Sigmoid colon (tissue), 6 donors: ENCODE measurements at regions not wholly inside any gene's neighbourhood (a gene's known extent, or its start where the extent isn't known, plus 50 kb on each side); places are given as distances from the start of the nearest gene placed in this dataset.
"Not testable (repeated sequence)": the region's sequence is repeated elsewhere in the genome, so short reads cannot be mapped to it uniquely, and the experiment has no call there.

Experiments
- DNase-seq: peaks from one replicate; pipeline ENCODE4 v3.0.0-alpha.2; 2019
- H3K27ac ChIP-seq, 4 donors: fragments of 200-600 bp; sonication (generic); one replicate each; pipeline ENCODE4 v1.5.1; 2016 to 2019; ENCODE audit warnings: mild to moderate bottlenecking in 1 of 4
- H3K27me3 ChIP-seq, 3 donors: fragments of 200-600 bp; sonication (generic); one replicate each; pipeline ENCODE4 v1.5.1; 2019; ENCODE audit warnings: mild to moderate bottlenecking in 1 of 3
- H3K36me3 ChIP-seq, 4 donors: fragments of 200-600 bp; sonication (generic); one replicate each; pipeline ENCODE4 v1.5.1; 2016 to 2019
- H3K4me1 ChIP-seq, 4 donors: fragments of 200-600 bp; sonication (generic); one replicate each; pipeline ENCODE4 v1.5.1; 2017 to 2019
- H3K4me3 ChIP-seq, 4 donors: fragments of 200-600 bp; sonication (generic); one replicate each; pipeline ENCODE4 v1.5.1; 2017 to 2019; ENCODE audit warnings: mild to moderate bottlenecking in 2 of 4, moderate library complexity in 1 of 4
- H3K9me3 ChIP-seq, 4 donors: fragments of 200-600 bp in 3 of 4; sonication (generic) in 3 of 4; one replicate each; pipeline versions ENCODE4 v1.5.1 to v1.6.1; 2013 to 2019
- CTCF ChIP-seq, 4 experiments: fragments of 450-650 bp in 3 of 4; fragments of 200-600 bp in 1 of 4; IDR thresholded peaks; one replicate each; pipeline ENCODE4 v1.5.1; 2016 to 2019; ENCODE audit warnings: antibody characterized with exemption in 4 of 4, mild to moderate bottlenecking in 3 of 4, moderate library complexity in 2 of 4
- EP300 ChIP-seq, 4 donors: sonication (generic); formaldehyde crosslinking; IDR thresholded peaks; one replicate each; pipeline ENCODE4 v1.6.1; 2017; ENCODE audit warnings: antibody characterized with exemption in 4 of 4
- POLR2A ChIP-seq, 2 donors: fragments of 450-650 bp; IDR thresholded peaks; one replicate each; pipeline ENCODE4 v1.6.1; 2016; ENCODE audit warnings: antibody characterized with exemption in 2 of 2, mild to moderate bottlenecking in 2 of 2, moderate library complexity in 2 of 2
- POLR2AphosphoS5 ChIP-seq, 4 donors: sonication (generic); formaldehyde crosslinking; IDR thresholded peaks; one replicate each; pipeline ENCODE4 v1.6.1; 2017; ENCODE audit warnings: antibody characterized with exemption in 4 of 4
- WGBS, 2 donors: extraction: QIAGEN DNeasy Blood & Tissue Kit; methylation state at CpG; one replicate each; pipeline ENCODE4 v1.1.7; 2013; 5-methylcytosine and 5-hydroxymethylcytosine counted together
- intact Hi-C: fragments of 100-400 bp; cut with DNase I; formaldehyde crosslinking; loops from one replicate; pipeline ENCODE4 v1.15.1; 2023
- donor health status: healthy with polysubstance abuse.
- donor health status: healthy.

GRCh38 chr6:94859924-94860323, 717.4 kb upstream of the MANEA start:
- TF ChIP-seq POLR2AphosphoS5 (IDR thresholded peaks at IDR 0.05) (no peak), POLR2A (IDR thresholded peaks at IDR 0.05) (no peak), CTCF (IDR thresholded peaks at IDR 0.05) (no peak), EP300 (IDR thresholded peaks at IDR 0.05) (no peak)
- Histone ChIP-seq H3K9me3 (no peaks in the 10 kb centered on the region), H3K27ac (no peak overlapping the region), H3K4me1 (no peaks in the 10 kb centered on the region), H3K27me3 (no peaks in the 10 kb centered on the region), H3K36me3 (no peaks in the 10 kb centered on the region), H3K4me3 (no peak overlapping the region)
- intact Hi-C loops = no loop called here
- no peak for DNase-seq
- 73 to 80% methylated on average over 4 of the region's 4 CpGs for WGBS, 2 donors

GRCh38 chr6:94856999-94857398, 720.3 kb upstream of the MANEA start:
- H3K36me3 ChIP-seq, H3K4me1 ChIP-seq, H3K27me3 ChIP-seq, H3K4me3 ChIP-seq, intact Hi-C loops, H3K9me3 ChIP-seq, H3K27ac ChIP-seq, DNase-seq: not testable (repeated sequence)
- WGBS, 2 donors = 89% methylated on average over 3 of the region's 3 CpGs

DNA sequence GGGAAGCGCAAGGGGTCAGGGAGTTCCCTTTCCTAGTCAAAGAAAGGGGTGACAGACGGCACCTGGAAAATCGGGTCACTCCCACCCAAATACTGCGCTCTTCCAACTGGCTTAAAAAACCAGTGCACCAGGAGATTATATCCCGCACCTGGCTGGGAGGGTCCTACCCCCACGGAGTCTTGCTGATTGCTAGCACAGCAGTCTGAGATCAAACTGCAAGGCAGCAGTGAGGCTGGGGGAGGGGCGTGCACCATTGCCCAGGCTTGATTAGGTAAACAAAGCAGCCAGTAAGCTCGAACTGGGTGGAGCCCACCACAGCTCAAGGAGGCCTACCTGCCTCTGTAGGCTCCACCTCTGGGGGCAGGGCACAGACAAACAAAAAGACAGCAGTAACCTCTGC, 726.0 kb upstream of the MANEA start:
- intact Hi-C loops, H3K9me3 ChIP-seq, H3K27me3 ChIP-seq, DNase-seq, H3K27ac ChIP-seq, H3K36me3 ChIP-seq, H3K4me1 ChIP-seq, H3K4me3 ChIP-seq: not testable (repeated sequence)
- 80 to 83% methylated on average over 7 to 8 of the region's 8 CpGs for WGBS, 2 donors

GRCh38 chr6:94845742-94846141, 731.6 kb upstream of the MANEA start:
- TF ChIP-seq CTCF (IDR thresholded peaks at IDR 0.05) (no peak), EP300 (IDR thresholded peaks at IDR 0.05) (no peak), POLR2AphosphoS5 (IDR thresholded peaks at IDR 0.05) (no peak), POLR2A (IDR thresholded peaks at IDR 0.05) (no peak)
- Histone ChIP-seq H3K27me3 (no peaks in the 10 kb centered on the region), H3K4me1 (no peaks in the 10 kb centered on the region), H3K9me3 (no peaks in the 10 kb centered on the region), H3K36me3 (no peaks in the 10 kb centered on the region), H3K27ac (no peak overlapping the region), H3K4me3 (no peak overlapping the region)
- intact Hi-C loops = no loop called here
- WGBS, 2 donors = 63 to 79% methylated on average over 1 of the region's 1 CpG
- DNase-seq = no peak

DNA sequence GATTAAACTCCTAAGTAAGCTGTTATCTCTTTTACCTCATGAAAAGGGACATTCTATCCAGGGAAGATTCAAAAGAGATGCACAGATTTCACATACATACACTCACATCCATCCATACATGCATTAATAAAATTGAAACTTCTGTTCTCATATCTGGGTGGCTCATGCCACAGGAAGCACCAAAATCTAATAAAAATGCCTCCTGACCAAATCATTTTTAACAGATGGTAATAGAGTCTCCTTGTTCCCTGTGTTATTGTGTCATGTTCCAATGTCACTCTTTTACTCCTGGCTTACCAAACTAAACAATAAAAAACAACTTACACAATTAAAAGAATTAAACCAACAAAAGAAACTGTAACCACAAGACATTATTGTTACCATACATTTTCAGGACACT, 742.1 kb upstream of the MANEA start:
- Histone ChIP-seq H3K36me3 (no peaks in the 10 kb centered on the region), H3K27ac (no peak overlapping the region), H3K4me1 (no peaks in the 10 kb centered on the region), H3K9me3 (no peaks in the 10 kb centered on the region), H3K27me3 (no peaks in the 10 kb centered on the region), H3K4me3 (no peak overlapping the region)
- DNase-seq = no peak
- no peak for TF ChIP-seq POLR2AphosphoS5 (IDR thresholded peaks at IDR 0.05)
- no peak for TF ChIP-seq CTCF (IDR thresholded peaks at IDR 0.05)
- TF ChIP-seq EP300 (IDR thresholded peaks at IDR 0.05) = no peak
- TF ChIP-seq POLR2A (IDR thresholded peaks at IDR 0.05) = no peak
- intact Hi-C loops = no loop called here

- H3K36me3 ChIP-seq = no peaks in the 10 kb centered on the region
- TF ChIP-seq POLR2AphosphoS5 (IDR thresholded peaks at IDR 0.05) = no peak
- no peak for TF ChIP-seq POLR2A (IDR thresholded peaks at IDR 0.05)
- TF ChIP-seq CTCF (IDR thresholded peaks at IDR 0.05) = no peak
- no peak for TF ChIP-seq EP300 (IDR thresholded peaks at IDR 0.05)
- H3K27me3 ChIP-seq = no peaks in the 10 kb centered on the region
- no peak overlapping the region for H3K4me3 ChIP-seq
- intact Hi-C loops = no loop called here
- peaks cover 0 to 2% (median 0%) of the 10 kb centered on the region in 4 donors for H3K9me3 ChIP-seq
- no peak overlapping the region for H3K27ac ChIP-seq
- no peaks in the 10 kb centered on the region for H3K4me1 ChIP-seq
- no peak for DNase-seq
Observed at GRCh38 chr6:94813806-94814205, 763.5 kb upstream of the MANEA start.
